ENCODE measurements at regions not wholly inside any gene's neighbourhood (a gene's known extent, or its start where the extent isn't known, plus 50 kb on each side); places are given as distances from the start of the nearest gene placed in this dataset.

GRCh38 chr4:24425863-24426262, 158.5 kb downstream of the DHX15 start:
- no peaks in the 10 kb centered on the region for H3K36me3 ChIP-seq (replicated peaks in 1 of 2; ENCODE audit: insufficient read depth in 1 of 2, low read depth in 2 of 2)
- intact Hi-C loops (cut with DNase I), result loop anchor here (10.0 kb wide), 1 partner anchor 1531 kb away; no protein-coding TSS in a partner anchor
- TF ChIP-seq CTCF (IDR thresholded peaks at IDR 0.05), result no peak
- TF ChIP-seq POLR2A (IDR thresholded peaks at IDR 0.05), result no peak
- H3K27me3 ChIP-seq, result no peaks in the 10 kb centered on the region
- no peak overlapping the region for H3K27ac ChIP-seq
- H3K4me3 ChIP-seq, result no peak overlapping the region
- no peaks in the 10 kb centered on the region for H3K4me1 ChIP-seq
- 43 to 47% methylated on average over 3 of the region's 3 CpGs for WGBS, 2 donors
- no peaks in the 10 kb centered on the region for H3K9me3 ChIP-seq
- ATAC-seq (no peak), DNase-seq (no peak)

GRCh38 chr4:24423670-24424069, 160.7 kb downstream of the DHX15 start:
- Histone ChIP-seq H3K36me3 (replicated peaks in 1 of 2; ENCODE audit: insufficient read depth in 1 of 2, low read depth in 2 of 2) (no peaks in the 10 kb centered on the region), H3K9me3 (no peaks in the 10 kb centered on the region), H3K27me3 (no peaks in the 10 kb centered on the region), H3K4me3 (no peak overlapping the region), H3K4me1 (no peaks in the 10 kb centered on the region), H3K27ac (no peak overlapping the region)
- TF ChIP-seq CTCF (IDR thresholded peaks at IDR 0.05) (no peak), POLR2A (IDR thresholded peaks at IDR 0.05) (no peak)
- intact Hi-C loops (cut with DNase I), result loop anchor here (10.0 kb wide), 1 partner anchor 1529 kb away; no protein-coding TSS in a partner anchor
- 79 to 85% methylated on average over 3 of the region's 3 CpGs for WGBS, 2 donors
- ATAC-seq (no peak), DNase-seq (no peak)

- Histone ChIP-seq H3K4me3 (no peak overlapping the region), H3K9me3 (no peaks in the 10 kb centered on the region), H3K4me1 (no peaks in the 10 kb centered on the region), H3K27ac (no peak overlapping the region), H3K36me3 (replicated peaks in 1 of 2; ENCODE audit: insufficient read depth in 1 of 2, low read depth in 2 of 2) (no peaks in the 10 kb centered on the region), H3K27me3 (no peaks in the 10 kb centered on the region)
- TF ChIP-seq POLR2A (IDR thresholded peaks at IDR 0.05) (no peak), CTCF (IDR thresholded peaks at IDR 0.05) (no peak)
- WGBS, 2 donors, result 74 to 79% methylated on average over 2 of the region's 2 CpGs
- DNase-seq (no peak), ATAC-seq (no peak)
- intact Hi-C loops (cut with DNase I), result loop anchor here (10.0 kb wide), 1 partner anchor 1528 kb away; no protein-coding TSS in a partner anchor
These were observed 161.7 kb downstream of the DHX15 start for GRCh38 chr4:24422644-24423043.

GRCh38 chr4:24419181-24420034, 164.9 kb downstream of the DHX15 start:
- Histone ChIP-seq H3K9me3 (no peaks in the 10 kb centered on the region), H3K36me3 (replicated peaks in 1 of 2; ENCODE audit: insufficient read depth in 1 of 2, low read depth in 2 of 2) (no peaks in the 10 kb centered on the region), H3K27me3 (no peaks in the 10 kb centered on the region), H3K27ac (no peak overlapping the region), H3K4me1 (no peaks in the 10 kb centered on the region), H3K4me3 (no peak overlapping the region)
- intact Hi-C loops (cut with DNase I), result loop anchor here (10.0 kb wide), 1 partner anchor 1525 kb away; no protein-coding TSS in a partner anchor
- DNase-seq (peak; percentile 77 to 84 (median 80)), ATAC-seq (peak; percentile 92)
- 5 to 9% methylated on average over 8 of the region's 8 CpGs for WGBS, 2 donors
- TF ChIP-seq CTCF (IDR thresholded peaks at IDR 0.05) (peak; percentile 78 to 93 (median 91)), POLR2A (IDR thresholded peaks at IDR 0.05) (no peak)
